SK-N-MC (cell line): ENCODE measurements at regions not wholly inside any gene's neighbourhood (a gene's known extent, or its start where the extent isn't known, plus 50 kb on each side); places are given as distances from the start of the nearest gene placed in this dataset.

ENCODE experiments used
- EZH2 ChIP-seq: fragments of 200-600 bp; sonication (generic); IDR thresholded peaks from one replicate; pipeline ENCODE4 v1.6.1; 2017; ENCODE audit warnings: antibody characterized with exemption
- POLR2AphosphoS5 ChIP-seq: IDR thresholded peaks from 2 replicates; pipeline ENCODE4 v1.6.1; 2012; ENCODE audit warnings: mild to moderate bottlenecking, low read depth, low read length, borderline replicate concordance

- TF ChIP-seq POLR2AphosphoS5 (no peak), EZH2 (no peak)
These were observed 121.2 kb upstream of the LNX1 start for GRCh38 chr4:53712408-53713020.
